Stimulated activated naive CD8-positive, alpha-beta T cell treated with anti-CD3 and anti-CD28 coated beads, Interleukin-15, Interleukin-2, amounts not matched to agents 100 ng/mL and 50 ng/mL, for 24 hours (primary cell): ENCODE measurements at regions not wholly inside any gene's neighbourhood (a gene's known extent, or its start where the extent isn't known, plus 50 kb on each side); places are given as distances from the start of the nearest gene placed in this dataset.
A peak's percentile ranks its signal among the peaks of the same experiment; 100 is the strongest.
"Not testable (repeated sequence)": the region's sequence is repeated elsewhere in the genome, so short reads cannot be mapped to it uniquely, and the experiment has no call there.

Experiments used
- H3K27ac Mint-ChIP-seq: one replicate; pipeline ENCODE4 v1.8.0; 2021; ENCODE audit warnings: mild to moderate bottlenecking, mixed read lengths
- H3K27me3 Mint-ChIP-seq: one replicate; pipeline ENCODE4 v1.8.0; 2021; ENCODE audit warnings: mixed read lengths
- H3K36me3 Mint-ChIP-seq: one replicate; pipeline ENCODE4 v1.8.0; 2021; ENCODE audit warnings: low read depth, mixed read lengths
- H3K4me1 Mint-ChIP-seq: one replicate; pipeline ENCODE4 v1.8.0; 2021; ENCODE audit warnings: low read depth, mixed read lengths
- H3K4me3 Mint-ChIP-seq: one replicate; pipeline ENCODE4 v1.8.0; 2021; ENCODE audit warnings: mild to moderate bottlenecking, mixed read lengths
- H3K9me3 Mint-ChIP-seq: one replicate; pipeline ENCODE4 v1.8.0; 2021; ENCODE audit warnings: mixed read lengths

DNA sequence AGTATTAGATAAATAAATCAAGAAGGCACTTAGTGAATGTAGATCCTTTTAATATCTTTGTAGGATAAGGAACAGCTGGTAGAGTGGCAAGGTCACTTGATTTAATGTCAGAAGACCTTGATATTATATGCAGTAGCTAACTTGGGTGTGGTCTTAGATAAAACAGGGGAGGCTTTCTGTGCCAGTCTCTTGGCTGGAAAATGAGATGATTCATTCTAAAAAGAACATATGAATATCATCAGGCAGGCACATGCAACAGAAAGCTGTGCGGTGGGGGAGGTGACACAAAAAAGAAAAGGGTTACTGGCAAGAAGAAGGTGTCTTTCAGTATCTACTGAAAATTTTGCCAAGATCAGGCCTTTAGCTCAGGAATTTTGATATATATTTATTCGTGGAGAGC is 931.7 kb upstream of the CELF4 start:
- Mint-ChIP-seq H3K9me3 (peaks cover 12% of the 10 kb centered on the region), H3K4me1 (peaks cover 6% of the 10 kb centered on the region), H3K27me3 (no peaks in the 10 kb centered on the region), H3K36me3 (no peaks in the 10 kb centered on the region), H3K27ac (peak overlapping the region; percentile 33), H3K4me3 (no peak overlapping the region)

DNA sequence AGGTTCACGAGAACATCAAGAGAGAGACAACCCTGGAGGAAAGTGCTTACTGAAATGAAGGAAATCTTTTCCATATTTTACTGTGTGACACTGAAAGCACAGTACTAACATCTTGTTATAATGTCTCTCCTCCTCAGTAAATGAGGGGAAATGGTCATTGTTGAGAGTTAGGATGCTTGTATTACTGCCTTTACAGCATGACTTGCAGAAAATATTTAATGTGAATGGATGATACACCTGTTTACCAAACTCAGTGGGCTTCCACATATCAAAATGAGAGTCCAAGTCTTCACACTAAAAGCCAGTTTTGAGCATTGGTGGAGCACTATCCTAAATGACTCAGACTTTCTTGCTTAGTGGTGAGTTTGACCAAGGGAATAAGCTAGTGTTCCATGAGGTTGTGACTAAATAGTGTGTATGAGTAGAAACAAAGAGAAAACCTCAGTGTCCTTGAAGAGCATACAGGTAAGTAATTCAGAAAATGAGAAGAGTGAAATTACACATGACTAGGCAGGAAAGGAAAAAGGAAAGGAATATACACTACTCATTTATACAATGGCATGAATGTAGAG is 930.7 kb upstream of the CELF4 start:
- Mint-ChIP-seq H3K9me3 (peaks cover 12% of the 10 kb centered on the region), H3K4me1 (peaks cover 6% of the 10 kb centered on the region), H3K27me3 (no peaks in the 10 kb centered on the region), H3K27ac (no peak overlapping the region), H3K4me3 (no peak overlapping the region), H3K36me3 (no peaks in the 10 kb centered on the region)

DNA sequence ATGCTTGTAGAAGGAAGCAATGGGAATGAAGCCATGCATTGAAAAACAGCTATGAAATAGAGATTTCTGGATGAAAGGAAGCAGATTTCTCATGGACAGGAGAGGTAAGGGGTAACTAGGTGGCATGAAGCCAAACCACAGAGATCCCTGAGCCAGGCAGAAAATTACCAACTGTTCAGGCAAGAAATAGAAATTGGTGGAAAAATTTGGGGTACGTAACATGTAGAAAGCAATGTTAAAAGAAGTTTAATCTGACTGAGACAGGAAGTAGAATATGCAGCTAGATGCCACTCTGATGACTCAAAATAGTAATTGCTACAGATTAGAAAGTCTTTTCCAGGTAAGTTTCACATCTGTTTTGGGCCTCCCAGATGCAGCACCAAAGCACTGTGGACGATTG is 928.5 kb upstream of the CELF4 start:
- no peak overlapping the region for H3K27ac Mint-ChIP-seq
- H3K27me3 Mint-ChIP-seq = no peaks in the 10 kb centered on the region
- H3K9me3 Mint-ChIP-seq = peaks cover 9% of the 10 kb centered on the region
- no peaks in the 10 kb centered on the region for H3K36me3 Mint-ChIP-seq
- peaks cover 6% of the 10 kb centered on the region for H3K4me1 Mint-ChIP-seq
- H3K4me3 Mint-ChIP-seq = no peak overlapping the region

- Mint-ChIP-seq H3K27ac (no peak overlapping the region), H3K4me1 (peaks cover 6% of the 10 kb centered on the region), H3K9me3 (no peaks in the 10 kb centered on the region), H3K27me3 (no peaks in the 10 kb centered on the region), H3K4me3 (no peak overlapping the region), H3K36me3 (no peaks in the 10 kb centered on the region)
Measured at GRCh38 chr18:38491195-38491594, 925.6 kb upstream of the CELF4 start.

GRCh38 chr18:38489721-38490120 is 924.1 kb upstream of the CELF4 start:
- H3K9me3 Mint-ChIP-seq, H3K4me1 Mint-ChIP-seq, H3K4me3 Mint-ChIP-seq, H3K36me3 Mint-ChIP-seq, H3K27me3 Mint-ChIP-seq, H3K27ac Mint-ChIP-seq: not testable (repeated sequence)

GRCh38 chr18:38487521-38487920 is 921.9 kb upstream of the CELF4 start:
- H3K4me3 Mint-ChIP-seq = no peak overlapping the region
- no peaks in the 10 kb centered on the region for H3K36me3 Mint-ChIP-seq
- no peaks in the 10 kb centered on the region for H3K27me3 Mint-ChIP-seq
- no peak overlapping the region for H3K27ac Mint-ChIP-seq
- H3K9me3 Mint-ChIP-seq = peaks cover under 1% of the 10 kb centered on the region
- no peaks in the 10 kb centered on the region for H3K4me1 Mint-ChIP-seq

DNA sequence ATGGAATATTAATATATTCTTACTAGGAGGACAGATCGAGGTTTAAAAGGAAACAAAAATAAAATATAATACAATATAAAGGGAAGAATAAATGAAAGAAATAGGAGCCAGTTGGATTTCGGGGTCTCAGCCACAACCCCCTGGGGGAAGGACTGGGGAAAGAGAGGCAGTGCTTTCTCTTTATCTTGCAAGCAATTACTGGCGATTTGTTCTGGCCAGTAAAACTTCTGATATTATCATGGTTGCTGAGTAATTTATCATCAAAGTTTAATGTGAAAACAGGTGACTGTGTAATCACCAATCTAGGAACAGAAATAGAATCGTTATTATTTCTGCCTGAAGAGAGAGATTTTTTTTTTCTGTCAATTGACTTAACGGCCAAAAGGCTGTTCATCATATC is 917.7 kb upstream of the CELF4 start:
- H3K36me3 Mint-ChIP-seq = no peaks in the 10 kb centered on the region
- no peak overlapping the region for H3K27ac Mint-ChIP-seq

DNA sequence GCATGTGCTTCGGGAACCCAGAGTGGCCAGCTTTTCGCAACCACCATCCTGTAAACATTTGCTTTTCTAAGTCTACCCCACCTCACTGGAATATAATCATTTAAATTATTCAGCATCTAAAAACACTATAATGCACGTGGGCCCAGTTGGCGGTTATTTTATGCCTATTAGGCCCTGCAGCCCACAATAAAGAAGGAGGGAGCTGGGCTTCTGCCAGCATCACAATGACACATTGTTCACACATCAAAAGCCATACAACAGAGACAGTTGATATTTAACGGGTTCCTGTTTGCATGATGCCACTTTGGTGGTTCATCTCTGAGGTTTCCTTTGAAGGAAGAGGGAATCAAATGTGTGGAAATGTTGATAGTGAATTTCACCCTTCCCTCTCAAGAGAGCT is 916.0 kb upstream of the CELF4 start:
- no peaks in the 10 kb centered on the region for H3K27me3 Mint-ChIP-seq
- H3K27ac Mint-ChIP-seq = no peak overlapping the region
- no peaks in the 10 kb centered on the region for H3K36me3 Mint-ChIP-seq
- no peaks in the 10 kb centered on the region for H3K4me1 Mint-ChIP-seq
- no peak overlapping the region for H3K4me3 Mint-ChIP-seq
- peaks cover 15% of the 10 kb centered on the region for H3K9me3 Mint-ChIP-seq

More for the DNA sequence above, 917.7 kb upstream of the CELF4 start:
- Mint-ChIP-seq H3K9me3 (peaks cover 15% of the 10 kb centered on the region), H3K4me3 (no peak overlapping the region), H3K27me3 (no peaks in the 10 kb centered on the region), H3K4me1 (no peaks in the 10 kb centered on the region)

GRCh38 chr18:38475686-38476085 is 910.1 kb upstream of the CELF4 start:
- H3K27me3 Mint-ChIP-seq = no peaks in the 10 kb centered on the region
- H3K36me3 Mint-ChIP-seq = no peaks in the 10 kb centered on the region
- no peaks in the 10 kb centered on the region for H3K4me1 Mint-ChIP-seq
- H3K4me3 Mint-ChIP-seq = no peak overlapping the region
- H3K27ac Mint-ChIP-seq = no peak overlapping the region
- H3K9me3 Mint-ChIP-seq = peaks cover 11% of the 10 kb centered on the region

DNA sequence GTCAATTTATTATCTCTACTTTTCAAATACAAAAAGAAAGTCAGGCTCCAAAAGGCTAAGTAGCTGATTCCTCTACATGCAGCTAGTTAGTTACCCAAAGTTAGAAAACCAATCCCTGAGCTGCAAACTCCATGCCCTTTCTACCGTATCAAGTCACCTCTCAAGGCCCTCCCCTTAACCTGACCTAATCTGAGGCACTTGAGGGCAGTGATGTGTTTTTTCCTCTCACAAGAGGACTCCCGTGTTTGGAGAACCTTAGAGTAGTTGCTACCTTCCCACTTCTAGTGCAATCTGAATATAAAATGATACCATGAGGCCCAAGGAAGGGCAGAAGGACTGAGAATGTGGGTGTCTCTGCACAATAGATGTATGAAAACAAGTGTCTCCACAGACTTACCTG is 907.9 kb upstream of the CELF4 start:
- no peaks in the 10 kb centered on the region for H3K4me1 Mint-ChIP-seq
- H3K36me3 Mint-ChIP-seq = no peaks in the 10 kb centered on the region
- no peak overlapping the region for H3K4me3 Mint-ChIP-seq
- H3K9me3 Mint-ChIP-seq = no peaks in the 10 kb centered on the region
- H3K27me3 Mint-ChIP-seq = no peaks in the 10 kb centered on the region
- no peak overlapping the region for H3K27ac Mint-ChIP-seq

GRCh38 chr18:38470421-38470820 is 904.8 kb upstream of the CELF4 start:
- Mint-ChIP-seq H3K4me3 (no peak overlapping the region), H3K4me1 (no peaks in the 10 kb centered on the region), H3K9me3 (no peaks in the 10 kb centered on the region), H3K27me3 (no peaks in the 10 kb centered on the region), H3K27ac (no peak overlapping the region), H3K36me3 (no peaks in the 10 kb centered on the region)

DNA sequence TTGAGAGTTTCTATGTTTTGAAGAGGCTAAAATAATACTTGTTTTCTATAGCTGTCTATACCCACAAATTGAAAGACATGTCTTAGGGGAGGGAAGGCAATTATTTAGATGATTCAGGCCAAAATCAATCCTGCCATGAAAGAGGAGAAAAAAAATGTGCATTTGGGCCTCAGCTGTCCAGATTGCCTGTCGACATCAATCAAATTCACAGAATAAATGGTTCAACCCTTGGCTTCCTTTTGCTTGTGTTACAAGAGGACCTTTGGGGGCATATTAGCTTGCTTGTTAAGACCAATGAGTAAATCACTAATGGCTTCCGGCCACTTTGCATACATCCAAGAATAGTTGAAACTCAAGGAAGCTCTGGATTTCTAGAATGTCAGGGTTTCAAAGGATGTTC is 900.8 kb upstream of the CELF4 start:
- Mint-ChIP-seq H3K4me3 (no peak overlapping the region), H3K4me1 (no peaks in the 10 kb centered on the region), H3K27ac (no peak overlapping the region)

DNA sequence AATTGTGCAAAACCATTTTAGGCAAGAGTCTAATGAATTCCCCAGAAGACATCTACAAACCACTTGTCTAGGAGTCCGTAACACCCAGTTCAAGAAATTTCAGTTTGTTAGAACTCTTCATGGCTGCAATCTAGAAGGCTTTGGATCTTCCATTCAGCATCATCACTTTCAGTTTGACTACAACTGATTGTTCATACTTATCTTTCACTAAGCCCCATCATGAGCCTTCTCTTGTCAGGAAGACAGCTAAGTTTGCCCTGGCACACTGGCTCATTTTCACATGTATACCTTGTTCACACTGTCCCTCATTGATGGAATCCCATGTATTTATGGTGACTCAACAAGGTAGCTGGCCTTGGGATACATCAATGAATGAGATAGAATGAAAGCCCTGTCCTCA is 898.4 kb upstream of the CELF4 start:
- Mint-ChIP-seq H3K27me3 (no peaks in the 10 kb centered on the region), H3K36me3 (no peaks in the 10 kb centered on the region), H3K4me3 (no peak overlapping the region), H3K27ac (no peak overlapping the region), H3K4me1 (no peaks in the 10 kb centered on the region), H3K9me3 (peaks cover 4% of the 10 kb centered on the region)

More for the DNA sequence above, 900.8 kb upstream of the CELF4 start:
- Mint-ChIP-seq H3K27me3 (no peaks in the 10 kb centered on the region), H3K9me3 (peaks cover 4% of the 10 kb centered on the region), H3K36me3 (no peaks in the 10 kb centered on the region)

- Mint-ChIP-seq H3K36me3 (no peaks in the 10 kb centered on the region), H3K4me1 (no peaks in the 10 kb centered on the region), H3K27ac (no peak overlapping the region), H3K27me3 (no peaks in the 10 kb centered on the region), H3K9me3 (peaks cover 4% of the 10 kb centered on the region), H3K4me3 (no peak overlapping the region)
Measured at GRCh38 chr18:38460657-38461056, 895.1 kb upstream of the CELF4 start.

DNA sequence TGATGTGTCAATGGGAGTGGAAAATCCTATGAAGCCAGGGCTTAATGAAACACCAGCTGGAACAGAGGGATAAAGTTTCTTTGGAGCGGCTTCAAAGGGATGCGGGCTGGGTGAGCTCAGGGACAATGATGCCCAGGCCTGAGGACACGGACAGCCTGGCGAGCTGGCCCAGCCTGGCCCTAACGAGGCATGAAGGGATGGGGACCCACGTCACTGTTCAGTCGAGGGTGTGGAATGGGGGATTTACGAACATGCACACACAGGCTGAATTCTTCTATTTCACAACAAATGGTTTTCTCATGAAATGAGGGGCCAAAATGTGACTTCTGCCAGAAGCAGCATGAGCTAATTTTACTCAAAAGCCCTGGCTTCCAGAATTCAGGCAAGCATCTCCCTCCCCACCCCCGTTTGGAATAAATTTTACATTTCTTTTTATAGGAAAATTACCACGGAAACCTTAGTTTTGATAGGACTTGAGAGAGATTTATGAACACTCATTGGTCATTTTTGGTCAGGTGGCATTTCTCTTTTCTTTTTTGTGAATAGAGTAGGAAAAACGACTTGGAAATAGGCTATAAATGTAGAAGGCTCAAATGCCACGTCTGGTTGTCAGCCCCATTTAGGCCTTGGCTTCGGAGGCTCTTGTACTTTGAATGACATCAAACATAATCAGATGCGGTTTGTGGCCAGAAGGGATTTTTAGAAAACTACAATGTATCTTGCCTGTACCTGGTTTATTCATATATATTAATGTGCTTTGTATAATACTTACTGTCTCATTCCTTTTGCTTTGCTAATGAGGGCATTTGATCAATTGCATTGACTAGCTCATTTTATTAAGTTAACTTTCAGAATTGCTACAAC is 893.8 kb upstream of the CELF4 start:
- Mint-ChIP-seq H3K4me3 (no peak overlapping the region), H3K9me3 (peaks cover 2% of the 10 kb centered on the region), H3K27ac (no peak overlapping the region), H3K4me1 (no peaks in the 10 kb centered on the region), H3K27me3 (no peaks in the 10 kb centered on the region), H3K36me3 (no peaks in the 10 kb centered on the region)

DNA sequence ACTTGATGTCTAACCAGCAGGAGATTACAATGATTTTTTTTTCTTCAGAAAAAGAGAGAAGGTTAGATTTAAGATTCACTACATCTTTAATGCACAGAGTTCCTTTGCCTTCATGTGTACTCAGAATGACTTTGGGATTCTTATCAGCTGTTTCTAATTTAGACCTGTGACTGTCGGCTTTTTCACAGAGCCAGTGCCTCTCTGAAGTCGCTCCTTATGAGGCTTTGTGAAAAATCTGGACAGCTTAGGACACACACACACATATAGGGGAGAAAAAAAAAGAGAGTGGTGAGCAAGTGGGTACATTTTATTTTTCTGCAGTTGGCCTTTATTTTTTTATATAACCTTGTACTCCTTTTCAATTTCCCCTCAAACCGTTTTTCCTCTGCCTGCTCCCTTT is 893.1 kb upstream of the CELF4 start:
- Mint-ChIP-seq H3K9me3 (no peaks in the 10 kb centered on the region), H3K36me3 (no peaks in the 10 kb centered on the region), H3K4me1 (no peaks in the 10 kb centered on the region), H3K27me3 (no peaks in the 10 kb centered on the region), H3K4me3 (no peak overlapping the region), H3K27ac (no peak overlapping the region)
